ENCODE measurements at regions not wholly inside any gene's neighbourhood (a gene's known extent, or its start where the extent isn't known, plus 50 kb on each side); places are given as distances from the start of the nearest gene placed in this dataset.

GRCh38 chr2:240210198-240210965 is 69.9 kb upstream of the OTOS start:
- TF ChIP-seq, protein P1, sequence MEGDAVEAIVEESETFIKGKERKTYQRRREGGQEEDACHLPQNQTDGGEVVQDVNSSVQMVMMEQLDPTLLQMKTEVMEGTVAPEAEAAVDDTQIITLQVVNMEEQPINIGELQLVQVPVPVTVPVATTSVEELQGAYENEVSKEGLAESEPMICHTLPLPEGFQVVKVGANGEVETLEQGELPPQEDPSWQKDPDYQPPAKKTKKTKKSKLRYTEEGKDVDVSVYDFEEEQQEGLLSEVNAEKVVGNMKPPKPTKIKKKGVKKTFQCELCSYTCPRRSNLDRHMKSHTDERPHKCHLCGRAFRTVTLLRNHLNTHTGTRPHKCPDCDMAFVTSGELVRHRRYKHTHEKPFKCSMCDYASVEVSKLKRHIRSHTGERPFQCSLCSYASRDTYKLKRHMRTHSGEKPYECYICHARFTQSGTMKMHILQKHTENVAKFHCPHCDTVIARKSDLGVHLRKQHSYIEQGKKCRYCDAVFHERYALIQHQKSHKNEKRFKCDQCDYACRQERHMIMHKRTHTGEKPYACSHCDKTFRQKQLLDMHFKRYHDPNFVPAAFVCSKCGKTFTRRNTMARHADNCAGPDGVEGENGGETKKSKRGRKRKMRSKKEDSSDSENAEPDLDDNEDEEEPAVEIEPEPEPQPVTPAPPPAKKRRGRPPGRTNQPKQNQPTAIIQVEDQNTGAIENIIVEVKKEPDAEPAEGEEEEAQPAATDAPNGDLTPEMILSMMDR (IDR thresholded peaks at IDR 0.05 in 2 of 3, conservative IDR thresholded peaks at IDR 0.05 in 1 of 3; ENCODE audit: control insufficient read depth in 2 of 3, extremely low read depth in 1 of 3, insufficient read depth in 1 of 3, low read depth in 3 of 3, low read length in 3 of 3) = no peak
- no peak for TF ChIP-seq HSF1 (IDR thresholded peaks at IDR 0.05; ENCODE audit: low read depth, low read length)
- no peak for TF ChIP-seq EGR1 (IDR thresholded peaks at IDR 0.05; ENCODE audit: borderline replicate concordance in 1 of 2, low read depth in 2 of 2, low read length in 2 of 2)
- no peak for TF ChIP-seq CBX5 (IDR thresholded peaks at IDR 0.05; ENCODE audit: low read depth)
- TF ChIP-seq EZH2 (IDR thresholded peaks at IDR 0.05; ENCODE audit: borderline replicate concordance, control insufficient read depth, low read depth, low read length) = no peak
- TF ChIP-seq, protein P2, sequence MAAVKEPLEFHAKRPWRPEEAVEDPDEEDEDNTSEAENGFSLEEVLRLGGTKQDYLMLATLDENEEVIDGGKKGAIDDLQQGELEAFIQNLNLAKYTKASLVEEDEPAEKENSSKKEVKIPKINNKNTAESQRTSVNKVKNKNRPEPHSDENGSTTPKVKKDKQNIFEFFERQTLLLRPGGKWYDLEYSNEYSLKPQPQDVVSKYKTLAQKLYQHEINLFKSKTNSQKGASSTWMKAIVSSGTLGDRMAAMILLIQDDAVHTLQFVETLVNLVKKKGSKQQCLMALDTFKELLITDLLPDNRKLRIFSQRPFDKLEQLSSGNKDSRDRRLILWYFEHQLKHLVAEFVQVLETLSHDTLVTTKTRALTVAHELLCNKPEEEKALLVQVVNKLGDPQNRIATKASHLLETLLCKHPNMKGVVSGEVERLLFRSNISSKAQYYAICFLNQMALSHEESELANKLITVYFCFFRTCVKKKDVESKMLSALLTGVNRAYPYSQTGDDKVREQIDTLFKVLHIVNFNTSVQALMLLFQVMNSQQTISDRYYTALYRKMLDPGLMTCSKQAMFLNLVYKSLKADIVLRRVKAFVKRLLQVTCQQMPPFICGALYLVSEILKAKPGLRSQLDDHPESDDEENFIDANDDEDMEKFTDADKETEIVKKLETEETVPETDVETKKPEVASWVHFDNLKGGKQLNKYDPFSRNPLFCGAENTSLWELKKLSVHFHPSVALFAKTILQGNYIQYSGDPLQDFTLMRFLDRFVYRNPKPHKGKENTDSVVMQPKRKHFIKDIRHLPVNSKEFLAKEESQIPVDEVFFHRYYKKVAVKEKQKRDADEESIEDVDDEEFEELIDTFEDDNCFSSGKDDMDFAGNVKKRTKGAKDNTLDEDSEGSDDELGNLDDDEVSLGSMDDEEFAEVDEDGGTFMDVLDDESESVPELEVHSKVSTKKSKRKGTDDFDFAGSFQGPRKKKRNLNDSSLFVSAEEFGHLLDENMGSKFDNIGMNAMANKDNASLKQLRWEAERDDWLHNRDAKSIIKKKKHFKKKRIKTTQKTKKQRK (IDR thresholded peaks at IDR 0.05; ENCODE audit: low read depth, low read length) = no peak
- no peak for TF ChIP-seq SMAD1 (IDR thresholded peaks at IDR 0.05; ENCODE audit: low read depth, partially characterized antibody)
- TF ChIP-seq CREM (IDR thresholded peaks at IDR 0.05; ENCODE audit: low read depth) = no peak

Data from GM12878 (cell line).